ENCODE measurements at regions not wholly inside any gene's neighbourhood (a gene's known extent, or its start where the extent isn't known, plus 50 kb on each side); places are given as distances from the start of the nearest gene placed in this dataset.

DNA sequence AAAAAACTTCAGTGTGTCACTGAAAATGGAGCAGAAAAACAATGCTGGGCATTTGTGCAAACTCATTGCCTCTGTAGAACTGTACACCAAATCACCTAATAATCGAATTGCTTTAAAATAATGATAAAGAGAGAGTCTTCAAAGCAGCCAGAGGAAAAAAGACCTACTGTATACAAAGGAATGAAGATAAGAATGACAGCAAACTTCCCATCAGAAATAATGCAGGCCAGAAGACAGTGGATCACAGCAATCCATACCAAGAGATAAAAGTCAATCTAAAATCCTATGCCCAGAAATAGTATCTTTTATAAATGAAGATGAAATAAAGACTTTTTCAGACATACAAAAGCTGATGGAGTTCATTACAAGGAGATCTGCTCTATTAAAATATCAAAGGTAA lies 134.7 kb upstream of the VEPH1 start:
- TF ChIP-seq POLR2A (IDR thresholded peaks at IDR 0.05), result no peak
- TF ChIP-seq, protein P1, sequence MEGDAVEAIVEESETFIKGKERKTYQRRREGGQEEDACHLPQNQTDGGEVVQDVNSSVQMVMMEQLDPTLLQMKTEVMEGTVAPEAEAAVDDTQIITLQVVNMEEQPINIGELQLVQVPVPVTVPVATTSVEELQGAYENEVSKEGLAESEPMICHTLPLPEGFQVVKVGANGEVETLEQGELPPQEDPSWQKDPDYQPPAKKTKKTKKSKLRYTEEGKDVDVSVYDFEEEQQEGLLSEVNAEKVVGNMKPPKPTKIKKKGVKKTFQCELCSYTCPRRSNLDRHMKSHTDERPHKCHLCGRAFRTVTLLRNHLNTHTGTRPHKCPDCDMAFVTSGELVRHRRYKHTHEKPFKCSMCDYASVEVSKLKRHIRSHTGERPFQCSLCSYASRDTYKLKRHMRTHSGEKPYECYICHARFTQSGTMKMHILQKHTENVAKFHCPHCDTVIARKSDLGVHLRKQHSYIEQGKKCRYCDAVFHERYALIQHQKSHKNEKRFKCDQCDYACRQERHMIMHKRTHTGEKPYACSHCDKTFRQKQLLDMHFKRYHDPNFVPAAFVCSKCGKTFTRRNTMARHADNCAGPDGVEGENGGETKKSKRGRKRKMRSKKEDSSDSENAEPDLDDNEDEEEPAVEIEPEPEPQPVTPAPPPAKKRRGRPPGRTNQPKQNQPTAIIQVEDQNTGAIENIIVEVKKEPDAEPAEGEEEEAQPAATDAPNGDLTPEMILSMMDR (IDR thresholded peaks at IDR 0.05), result no peak

Measured in testis (tissue), 2 donors.